Lower leg skin (tissue), 3 donors: ENCODE measurements at regions not wholly inside any gene's neighbourhood (a gene's known extent, or its start where the extent isn't known, plus 50 kb on each side); places are given as distances from the start of the nearest gene placed in this dataset.

ENCODE experiments used
- CTCF ChIP-seq, 3 donors: fragments of 450-650 bp; IDR thresholded peaks; one replicate each; pipeline ENCODE4 v1.5.1; 2016; ENCODE audit warnings: antibody characterized with exemption in 3 of 3, mild to moderate bottlenecking in 3 of 3, moderate library complexity in 2 of 3
- POLR2A ChIP-seq, 2 donors: fragments of 450-650 bp; IDR thresholded peaks; one replicate each; pipeline ENCODE4 v1.6.1; 2016 to 2017; ENCODE audit warnings: antibody characterized with exemption in 2 of 2, mild to moderate bottlenecking in 1 of 2, moderate library complexity in 1 of 2

GRCh38 chr5:13350767-13351166 is 593.7 kb downstream of the DNAH5 start:
- TF ChIP-seq POLR2A (IDR thresholded peaks at IDR 0.05), result no peak
- no peak for TF ChIP-seq CTCF (IDR thresholded peaks at IDR 0.05)
